ENCODE measurements at regions not wholly inside any gene's neighbourhood (a gene's known extent, or its start where the extent isn't known, plus 50 kb on each side); places are given as distances from the start of the nearest gene placed in this dataset.
"Not testable (repeated sequence)": the region's sequence is repeated elsewhere in the genome, so short reads cannot be mapped to it uniquely, and the experiment has no call there.

GRCh38 chr1:149367472-149368044, 107.3 kb upstream of the NBPF19 start:
- not testable (repeated sequence) for TF ChIP-seq POLR2A, CTCF (IDR thresholded peaks at IDR 0.05)

Measured in Peyer's patch (tissue), 4 donors.